Testis (tissue), 2 donors: ENCODE measurements at regions not wholly inside any gene's neighbourhood (a gene's known extent, or its start where the extent isn't known, plus 50 kb on each side); places are given as distances from the start of the nearest gene placed in this dataset.

Experiments used
- DNase-seq: peaks from one replicate; pipeline ENCODE4 v3.0.0-alpha.2; 2019
- H3K27ac ChIP-seq, 2 donors: fragments of 200-600 bp; sonication (generic); one replicate each; pipeline ENCODE4 v1.5.1; 2019
- H3K27me3 ChIP-seq: fragments of 200-600 bp; sonication (generic); one replicate; pipeline ENCODE4 v1.5.1; 2019
- H3K36me3 ChIP-seq: fragments of 200-600 bp; sonication (generic); one replicate; pipeline ENCODE4 v1.5.1; 2017; ENCODE audit warnings: low read depth; ENCODE audit errors: missing control alignments
- H3K4me1 ChIP-seq: fragments of 200-600 bp; sonication (generic); one replicate; pipeline ENCODE4 v1.5.1; 2019
- H3K4me3 ChIP-seq, 2 donors: fragments of 200-600 bp; sonication (generic); one replicate each; pipeline ENCODE4 v1.5.1; 2017 to 2019
- H3K9me3 ChIP-seq: fragments of 200-600 bp; sonication (generic); one replicate; pipeline ENCODE4 v1.5.1; 2017
- POLR2A ChIP-seq: fragments of 450-650 bp; IDR thresholded peaks from one replicate; pipeline ENCODE4 v1.6.1; 2017; ENCODE audit warnings: antibody characterized with exemption, mild to moderate bottlenecking, moderate library complexity
- WGBS, 2 donors: methylation state at CpG; one replicate each; pipeline ENCODE4 v1.1.5; 2018; 5-methylcytosine and 5-hydroxymethylcytosine counted together
- intact Hi-C: fragments of 100-400 bp; cut with DNase I; formaldehyde crosslinking; loops from one replicate; pipeline ENCODE4 v1.15.1; 2023; ENCODE audit warnings: low total_unique reads
- TF ChIP-seq, protein P1 (sequence below), 3 experiments: fragments of 450-650 bp in 2 of 3; fragments of 200-600 bp in 1 of 3; sonication (generic) in 1 of 3; IDR thresholded peaks; one replicate each; pipeline ENCODE4 v1.5.1; 2016 to 2019; ENCODE audit warnings: antibody characterized with exemption in 3 of 3, mild to moderate bottlenecking in 2 of 3, moderate library complexity in 1 of 3

DNA sequence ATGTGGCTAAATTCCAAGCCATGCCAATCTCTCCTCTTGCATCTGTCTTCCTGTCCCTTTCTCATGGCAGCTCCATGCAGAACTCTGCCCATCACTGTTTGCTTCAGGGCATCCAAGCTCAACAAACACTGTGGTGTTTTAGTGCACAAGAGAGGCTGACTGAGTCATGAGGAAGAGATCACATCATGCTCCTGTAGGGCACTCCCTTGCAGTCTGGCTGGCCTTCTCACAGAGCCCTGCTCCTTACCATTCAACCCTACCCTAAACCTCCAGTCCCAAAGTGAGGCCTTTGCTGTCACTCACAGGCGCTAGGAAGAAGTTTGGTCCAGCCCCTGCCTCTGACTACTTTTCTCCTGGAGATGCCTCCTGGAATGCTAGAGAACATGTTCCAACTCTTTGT is 194.0 kb downstream of the LRATD1 start:
- Histone ChIP-seq H3K27ac (no peak overlapping the region), H3K9me3 (no peaks in the 10 kb centered on the region), H3K36me3 (no peaks in the 10 kb centered on the region), H3K4me3 (no peak overlapping the region), H3K27me3 (no peaks in the 10 kb centered on the region), H3K4me1 (no peaks in the 10 kb centered on the region)
- intact Hi-C loops: no loop called here
- TF ChIP-seq, protein P1, sequence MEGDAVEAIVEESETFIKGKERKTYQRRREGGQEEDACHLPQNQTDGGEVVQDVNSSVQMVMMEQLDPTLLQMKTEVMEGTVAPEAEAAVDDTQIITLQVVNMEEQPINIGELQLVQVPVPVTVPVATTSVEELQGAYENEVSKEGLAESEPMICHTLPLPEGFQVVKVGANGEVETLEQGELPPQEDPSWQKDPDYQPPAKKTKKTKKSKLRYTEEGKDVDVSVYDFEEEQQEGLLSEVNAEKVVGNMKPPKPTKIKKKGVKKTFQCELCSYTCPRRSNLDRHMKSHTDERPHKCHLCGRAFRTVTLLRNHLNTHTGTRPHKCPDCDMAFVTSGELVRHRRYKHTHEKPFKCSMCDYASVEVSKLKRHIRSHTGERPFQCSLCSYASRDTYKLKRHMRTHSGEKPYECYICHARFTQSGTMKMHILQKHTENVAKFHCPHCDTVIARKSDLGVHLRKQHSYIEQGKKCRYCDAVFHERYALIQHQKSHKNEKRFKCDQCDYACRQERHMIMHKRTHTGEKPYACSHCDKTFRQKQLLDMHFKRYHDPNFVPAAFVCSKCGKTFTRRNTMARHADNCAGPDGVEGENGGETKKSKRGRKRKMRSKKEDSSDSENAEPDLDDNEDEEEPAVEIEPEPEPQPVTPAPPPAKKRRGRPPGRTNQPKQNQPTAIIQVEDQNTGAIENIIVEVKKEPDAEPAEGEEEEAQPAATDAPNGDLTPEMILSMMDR (IDR thresholded peaks at IDR 0.05): no peak
- no peak for TF ChIP-seq POLR2A
- 87 to 95% methylated on average over 1 of the region's 1 CpG for WGBS, 2 donors
- no peak for DNase-seq

GRCh38 chr2:14827226-14828023 is 194.9 kb downstream of the LRATD1 start:
- Histone ChIP-seq H3K9me3 (no peaks in the 10 kb centered on the region), H3K27ac (no peak overlapping the region), H3K27me3 (no peaks in the 10 kb centered on the region), H3K36me3 (no peaks in the 10 kb centered on the region), H3K4me3 (no peak overlapping the region), H3K4me1 (no peaks in the 10 kb centered on the region)
- WGBS, 2 donors: 82 to 83% methylated on average over 2 of the region's 2 CpGs
- intact Hi-C loops: no loop called here
- no peak for DNase-seq
- TF ChIP-seq, protein P1 (IDR thresholded peaks at IDR 0.05): no peak
- no peak for TF ChIP-seq POLR2A

GRCh38 chr2:14828223-14828622 is 195.7 kb downstream of the LRATD1 start:
- H3K36me3 ChIP-seq: no peaks in the 10 kb centered on the region
- intact Hi-C loops: no loop called here
- no peak for TF ChIP-seq POLR2A
- TF ChIP-seq, protein P1 (IDR thresholded peaks at IDR 0.05): no peak
- no peak overlapping the region for H3K27ac ChIP-seq
- H3K4me1 ChIP-seq: no peaks in the 10 kb centered on the region
- 46 to 49% methylated on average over 1 of the region's 1 CpG for WGBS, 2 donors
- no peaks in the 10 kb centered on the region for H3K9me3 ChIP-seq
- no peak overlapping the region for H3K4me3 ChIP-seq
- no peaks in the 10 kb centered on the region for H3K27me3 ChIP-seq
- DNase-seq: no peak

DNA sequence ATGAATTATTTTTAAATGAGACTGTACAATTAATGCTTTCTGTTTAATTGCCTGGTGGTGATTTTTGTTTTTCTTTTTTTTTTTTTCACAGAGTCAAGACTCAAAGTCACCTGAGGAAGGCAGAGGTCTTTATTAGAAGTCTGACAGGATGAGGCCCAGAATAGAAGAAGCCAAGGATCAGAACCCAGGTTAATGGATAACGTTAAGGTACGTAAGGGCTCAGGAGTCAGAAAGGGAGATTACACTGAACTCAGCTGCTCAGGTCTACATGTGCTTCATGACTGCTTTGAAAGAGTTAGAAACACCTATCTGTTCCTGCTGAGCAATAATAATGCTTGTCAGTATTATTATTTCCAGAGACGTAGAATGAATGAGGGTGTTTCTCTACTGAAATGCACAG is 196.5 kb downstream of the LRATD1 start:
- no peak overlapping the region for H3K4me3 ChIP-seq
- 95 to 96% methylated on average over 3 of the region's 3 CpGs for WGBS, 2 donors
- intact Hi-C loops: no loop called here
- H3K27me3 ChIP-seq: no peaks in the 10 kb centered on the region
- no peak overlapping the region for H3K27ac ChIP-seq
- DNase-seq: no peak
- no peaks in the 10 kb centered on the region for H3K9me3 ChIP-seq
- H3K36me3 ChIP-seq: no peaks in the 10 kb centered on the region
- TF ChIP-seq, protein P1 (IDR thresholded peaks at IDR 0.05): no peak
- TF ChIP-seq POLR2A: no peak
- H3K4me1 ChIP-seq: no peaks in the 10 kb centered on the region

DNA sequence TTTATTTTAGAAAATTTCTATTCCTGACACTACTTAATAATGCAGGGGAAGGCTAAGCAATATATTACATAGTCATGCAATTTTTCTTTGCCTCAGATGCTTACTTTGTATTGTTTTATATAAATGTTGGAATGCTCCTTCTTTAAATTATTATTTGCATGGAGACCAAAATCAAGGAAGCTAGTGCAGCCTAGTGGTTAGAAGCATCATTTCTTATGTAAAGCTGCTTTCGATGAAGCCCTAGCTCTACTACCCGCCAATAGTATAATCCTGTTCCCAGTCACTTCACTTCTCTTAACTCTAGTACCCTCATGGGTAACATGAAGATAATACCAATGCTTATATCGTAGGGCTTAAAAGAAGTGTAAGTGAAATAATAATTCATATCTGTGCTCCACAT is 198.9 kb downstream of the LRATD1 start:
- DNase-seq: no peak
- intact Hi-C loops: no loop called here

More for the DNA sequence above, 198.9 kb downstream of the LRATD1 start:
- Histone ChIP-seq H3K4me1 (no peaks in the 10 kb centered on the region), H3K4me3 (no peak overlapping the region), H3K27me3 (no peaks in the 10 kb centered on the region), H3K9me3 (no peaks in the 10 kb centered on the region), H3K36me3 (no peaks in the 10 kb centered on the region), H3K27ac (no peak overlapping the region)
- TF ChIP-seq, protein P1 (IDR thresholded peaks at IDR 0.05): no peak
- TF ChIP-seq POLR2A: no peak
- 85 to 97% methylated on average over 3 of the region's 3 CpGs for WGBS, 2 donors
